ENCODE measurements at regions not wholly inside any gene's neighbourhood (a gene's known extent, or its start where the extent isn't known, plus 50 kb on each side); places are given as distances from the start of the nearest gene placed in this dataset.

GRCh38 chr10:8283986-8284385 is 229.5 kb downstream of the GATA3 start:
- TF ChIP-seq CTCF (IDR thresholded peaks at IDR 0.05) (no peak), EP300 (IDR thresholded peaks at IDR 0.05) (no peak)
